ENCODE measurements at regions not wholly inside any gene's neighbourhood (a gene's known extent, or its start where the extent isn't known, plus 50 kb on each side); places are given as distances from the start of the nearest gene placed in this dataset.

DNA sequence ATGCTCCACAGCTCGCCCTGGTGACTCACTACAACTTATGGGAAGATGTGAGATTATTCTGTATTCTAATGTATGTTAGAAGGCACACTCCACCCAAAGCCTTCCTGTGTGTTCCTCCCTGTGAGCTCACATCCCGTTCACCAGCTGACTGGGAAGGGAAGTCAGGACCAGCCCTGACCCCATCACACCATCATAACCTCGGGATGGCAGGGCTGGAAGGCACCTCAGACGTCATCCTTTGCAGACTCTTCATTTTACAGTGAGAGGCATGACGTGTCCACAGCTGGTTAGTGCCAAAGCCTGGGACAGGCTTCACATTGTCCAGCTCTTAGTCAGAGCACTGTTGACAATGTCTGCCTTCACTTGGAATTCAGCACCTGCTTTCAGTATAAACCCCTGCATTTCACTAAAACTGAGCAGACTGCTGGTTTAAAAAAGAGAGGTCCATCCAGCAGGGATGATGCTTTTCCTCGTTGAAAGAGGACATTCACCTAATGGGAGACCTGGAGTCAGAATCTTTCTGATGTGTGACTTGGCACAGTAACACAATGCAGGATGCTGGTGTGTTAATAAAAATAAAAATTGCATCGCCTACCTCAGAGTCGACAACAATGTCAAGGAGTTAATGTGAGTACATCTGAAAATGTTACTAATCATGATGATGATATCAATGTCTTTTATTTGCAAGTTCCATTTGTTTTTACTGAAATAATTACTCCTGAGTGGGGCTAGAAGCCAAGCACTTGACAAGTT lies 418.0 kb upstream of the TNP1 start:
- no peak overlapping the region for H3K27ac Mint-ChIP-seq
- no peak overlapping the region for H3K4me3 Mint-ChIP-seq
- H3K4me1 Mint-ChIP-seq (ENCODE audit: low read depth), result no peaks in the 10 kb centered on the region
- DNase-seq (ENCODE audit: low spot score), result no peak
- no peaks in the 10 kb centered on the region for H3K27me3 Mint-ChIP-seq (ENCODE audit: low read depth)
- H3K36me3 Mint-ChIP-seq (ENCODE audit: low read depth), result no peaks in the 10 kb centered on the region
- H3K9me3 Mint-ChIP-seq, result no peaks in the 10 kb centered on the region

DNA sequence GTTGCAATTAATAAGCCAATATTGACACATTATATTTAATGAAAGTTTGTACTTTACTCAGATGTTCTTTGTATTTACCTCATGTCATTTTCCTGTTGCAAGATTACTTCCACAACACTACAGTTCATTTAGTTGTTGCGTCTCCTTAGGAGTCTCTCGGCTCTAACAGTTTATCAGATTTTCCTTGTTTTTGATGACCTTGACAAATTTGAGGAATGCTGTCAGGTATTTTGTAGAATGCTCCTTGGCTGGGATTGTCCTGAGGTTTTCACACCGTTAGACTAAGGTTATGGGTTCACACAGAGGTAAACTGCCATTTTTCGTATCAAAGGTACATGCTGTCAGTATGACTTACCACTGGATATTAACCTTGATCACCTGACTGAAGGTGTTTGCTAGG lies 416.6 kb upstream of the TNP1 start:
- H3K4me3 Mint-ChIP-seq, result no peak overlapping the region
- H3K9me3 Mint-ChIP-seq, result no peaks in the 10 kb centered on the region

DNA sequence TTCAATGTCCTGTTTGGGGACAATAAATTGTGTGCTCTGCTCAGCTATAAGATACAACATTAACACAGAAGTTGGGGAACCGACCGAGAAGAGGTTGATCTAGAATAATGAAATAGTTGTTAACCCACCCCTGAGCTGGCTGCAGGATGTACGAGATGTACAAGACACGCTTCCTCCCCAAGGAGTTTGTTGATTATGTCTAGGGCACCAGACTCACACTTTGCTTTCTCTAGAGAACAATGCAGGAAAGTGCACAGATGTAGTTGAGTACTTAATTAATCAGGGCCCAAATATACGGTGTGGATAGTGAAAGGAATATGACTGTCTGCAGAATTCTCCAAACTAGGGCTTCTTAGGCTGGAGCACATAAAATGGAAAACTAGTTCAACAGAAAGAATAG lies 415.2 kb upstream of the TNP1 start:
- Mint-ChIP-seq H3K9me3 (no peaks in the 10 kb centered on the region), H3K27me3 (ENCODE audit: low read depth) (peaks cover 6% of the 10 kb centered on the region), H3K4me1 (ENCODE audit: low read depth) (no peaks in the 10 kb centered on the region), H3K4me3 (no peak overlapping the region), H3K36me3 (ENCODE audit: low read depth) (no peaks in the 10 kb centered on the region), H3K27ac (no peak overlapping the region)
- no peak for DNase-seq (ENCODE audit: low spot score)

More for the DNA sequence above, 416.6 kb upstream of the TNP1 start:
- Mint-ChIP-seq H3K27ac (no peak overlapping the region), H3K4me1 (ENCODE audit: low read depth) (no peaks in the 10 kb centered on the region), H3K27me3 (ENCODE audit: low read depth) (peaks cover 4% of the 10 kb centered on the region), H3K36me3 (ENCODE audit: low read depth) (no peaks in the 10 kb centered on the region)
- no peak for DNase-seq (ENCODE audit: low spot score)

DNA sequence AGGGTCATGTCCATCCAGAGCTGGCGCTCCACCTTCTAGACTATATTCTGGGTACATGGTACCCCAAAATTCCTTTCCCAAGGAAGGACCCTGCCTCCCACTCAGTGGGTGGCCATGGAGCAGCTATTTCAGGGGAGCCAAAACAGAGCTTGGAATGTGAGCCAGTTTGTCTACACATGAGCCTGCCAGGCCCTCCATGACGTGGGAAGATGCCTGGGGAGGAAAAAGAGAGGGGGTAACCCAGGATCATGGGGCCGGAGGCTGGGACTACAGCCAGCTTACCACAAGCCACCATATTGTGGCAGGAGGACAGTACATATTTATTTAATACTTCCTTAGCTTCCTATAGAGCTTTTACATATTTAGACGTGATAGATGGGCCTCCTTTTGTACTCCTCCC lies 414.7 kb upstream of the TNP1 start:
- Mint-ChIP-seq H3K9me3 (no peaks in the 10 kb centered on the region), H3K4me1 (ENCODE audit: low read depth) (no peaks in the 10 kb centered on the region), H3K27me3 (ENCODE audit: low read depth) (peaks cover 6% of the 10 kb centered on the region)

DNA sequence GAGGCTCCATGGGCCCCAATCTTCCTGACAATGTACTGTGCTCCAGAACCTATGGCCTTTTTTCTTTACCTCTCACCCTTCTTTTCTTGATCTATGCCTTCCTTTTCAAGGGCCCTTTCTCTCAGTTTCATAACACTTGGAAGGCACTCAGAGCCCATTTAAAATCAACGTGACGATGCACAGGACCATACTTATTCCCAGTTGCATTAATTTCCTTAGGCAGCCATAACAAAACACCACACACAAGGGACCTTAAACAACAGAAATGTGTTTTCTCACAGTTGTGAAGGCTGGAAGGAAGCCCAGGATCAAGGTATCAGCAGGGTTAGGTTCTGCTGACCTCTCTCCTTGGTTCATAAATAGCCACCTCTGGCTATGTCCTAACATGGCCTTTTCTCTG lies 414.0 kb upstream of the TNP1 start:
- H3K4me3 Mint-ChIP-seq, result no peak overlapping the region
- H3K27ac Mint-ChIP-seq, result no peak overlapping the region
- no peaks in the 10 kb centered on the region for H3K4me1 Mint-ChIP-seq (ENCODE audit: low read depth)
- H3K36me3 Mint-ChIP-seq (ENCODE audit: low read depth), result no peaks in the 10 kb centered on the region
- peaks cover 6% of the 10 kb centered on the region for H3K27me3 Mint-ChIP-seq (ENCODE audit: low read depth)
- H3K9me3 Mint-ChIP-seq, result no peaks in the 10 kb centered on the region
- DNase-seq (ENCODE audit: low spot score), result no peak

More for the DNA sequence above, 414.7 kb upstream of the TNP1 start:
- no peak for DNase-seq (ENCODE audit: low spot score)
- Mint-ChIP-seq H3K36me3 (ENCODE audit: low read depth) (no peaks in the 10 kb centered on the region), H3K27ac (no peak overlapping the region), H3K4me3 (no peak overlapping the region)

DNA sequence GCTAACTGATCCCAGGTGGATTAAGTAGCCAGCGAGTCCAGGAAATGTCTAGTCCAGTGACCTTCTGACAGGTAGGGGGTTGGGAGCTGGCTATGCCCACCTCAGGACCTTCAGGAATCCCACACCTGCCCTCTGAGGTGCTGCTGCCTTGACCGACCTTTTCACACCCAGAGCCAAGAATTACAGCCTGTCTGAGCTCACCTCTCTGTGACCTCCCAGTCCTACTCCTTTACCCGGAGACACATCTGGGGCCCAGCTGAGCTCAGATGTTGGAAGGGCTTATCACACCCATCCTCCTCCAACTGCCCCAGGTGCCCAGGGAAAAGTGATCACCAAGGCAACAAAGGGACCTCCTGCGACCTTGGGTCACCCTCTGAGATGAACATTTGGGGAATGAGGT lies 413.3 kb upstream of the TNP1 start:
- Mint-ChIP-seq H3K4me1 (ENCODE audit: low read depth) (no peaks in the 10 kb centered on the region), H3K27ac (no peak overlapping the region), H3K9me3 (no peaks in the 10 kb centered on the region), H3K27me3 (ENCODE audit: low read depth) (peaks cover 6% of the 10 kb centered on the region), H3K36me3 (ENCODE audit: low read depth) (no peaks in the 10 kb centered on the region), H3K4me3 (no peak overlapping the region)
- DNase-seq (ENCODE audit: low spot score), result no peak

DNA sequence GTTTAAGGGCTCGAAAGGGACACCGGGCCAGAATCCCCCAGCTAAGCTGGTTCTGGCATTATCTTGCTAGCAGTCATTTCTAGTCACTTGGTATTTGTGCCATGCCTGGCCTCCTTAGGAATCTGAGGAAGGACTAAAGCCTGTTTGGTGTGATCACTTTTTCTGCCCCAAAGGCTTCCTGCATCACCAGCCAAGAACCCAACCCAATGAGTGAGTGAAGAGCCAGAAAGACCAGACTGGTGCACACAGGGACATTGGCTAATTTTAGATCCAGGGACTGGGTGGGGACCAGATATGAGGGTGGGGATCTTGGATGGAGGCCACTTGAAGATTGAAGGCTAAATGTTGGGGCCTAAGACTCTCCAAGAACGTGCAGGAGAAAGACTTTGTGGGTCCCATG lies 411.9 kb upstream of the TNP1 start:
- peaks cover 6% of the 10 kb centered on the region for H3K9me3 Mint-ChIP-seq
- no peaks in the 10 kb centered on the region for H3K36me3 Mint-ChIP-seq (ENCODE audit: low read depth)
- peaks cover 6% of the 10 kb centered on the region for H3K27me3 Mint-ChIP-seq (ENCODE audit: low read depth)
- DNase-seq (ENCODE audit: low spot score), result no peak
- H3K27ac Mint-ChIP-seq, result no peak overlapping the region
- no peak overlapping the region for H3K4me3 Mint-ChIP-seq
- H3K4me1 Mint-ChIP-seq (ENCODE audit: low read depth), result no peaks in the 10 kb centered on the region

DNA sequence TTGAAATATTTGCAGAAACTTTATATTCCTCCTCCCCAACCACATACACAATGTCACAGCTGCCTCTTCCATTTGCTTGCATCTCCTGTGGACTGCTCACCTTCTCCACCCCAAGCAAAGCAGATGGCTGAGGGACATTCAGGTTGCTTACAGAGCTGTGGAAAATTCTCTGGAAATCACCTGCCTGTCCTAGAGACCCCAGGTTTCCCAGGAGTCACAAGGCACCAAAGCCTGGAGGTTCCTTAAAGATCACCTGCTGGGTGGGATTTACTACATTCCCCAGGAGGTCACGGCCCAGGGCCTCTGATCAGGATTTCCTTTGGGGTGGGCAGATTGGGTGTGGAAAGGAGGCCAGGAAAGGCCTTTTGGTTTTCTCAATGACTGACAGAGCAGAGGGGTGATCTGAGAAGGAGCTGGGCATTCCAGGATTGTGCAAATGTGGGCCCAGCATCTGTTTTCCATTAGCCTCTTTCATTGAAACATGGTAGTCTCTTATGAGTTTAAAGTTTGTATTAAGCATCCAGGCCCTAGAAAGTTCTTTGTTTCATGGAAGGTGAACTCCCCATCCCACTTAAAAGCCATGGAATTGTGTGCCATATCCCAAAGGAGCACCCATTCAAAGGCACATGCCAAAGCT lies 410.7 kb upstream of the TNP1 start:
- no peak overlapping the region for H3K4me3 Mint-ChIP-seq
- no peaks in the 10 kb centered on the region for H3K36me3 Mint-ChIP-seq (ENCODE audit: low read depth)
- H3K4me1 Mint-ChIP-seq (ENCODE audit: low read depth), result no peaks in the 10 kb centered on the region
- DNase-seq (ENCODE audit: low spot score), result no peak
- peaks cover 9% of the 10 kb centered on the region for H3K9me3 Mint-ChIP-seq
- H3K27me3 Mint-ChIP-seq (ENCODE audit: low read depth), result peaks cover 6% of the 10 kb centered on the region
- H3K27ac Mint-ChIP-seq, result no peak overlapping the region

DNA sequence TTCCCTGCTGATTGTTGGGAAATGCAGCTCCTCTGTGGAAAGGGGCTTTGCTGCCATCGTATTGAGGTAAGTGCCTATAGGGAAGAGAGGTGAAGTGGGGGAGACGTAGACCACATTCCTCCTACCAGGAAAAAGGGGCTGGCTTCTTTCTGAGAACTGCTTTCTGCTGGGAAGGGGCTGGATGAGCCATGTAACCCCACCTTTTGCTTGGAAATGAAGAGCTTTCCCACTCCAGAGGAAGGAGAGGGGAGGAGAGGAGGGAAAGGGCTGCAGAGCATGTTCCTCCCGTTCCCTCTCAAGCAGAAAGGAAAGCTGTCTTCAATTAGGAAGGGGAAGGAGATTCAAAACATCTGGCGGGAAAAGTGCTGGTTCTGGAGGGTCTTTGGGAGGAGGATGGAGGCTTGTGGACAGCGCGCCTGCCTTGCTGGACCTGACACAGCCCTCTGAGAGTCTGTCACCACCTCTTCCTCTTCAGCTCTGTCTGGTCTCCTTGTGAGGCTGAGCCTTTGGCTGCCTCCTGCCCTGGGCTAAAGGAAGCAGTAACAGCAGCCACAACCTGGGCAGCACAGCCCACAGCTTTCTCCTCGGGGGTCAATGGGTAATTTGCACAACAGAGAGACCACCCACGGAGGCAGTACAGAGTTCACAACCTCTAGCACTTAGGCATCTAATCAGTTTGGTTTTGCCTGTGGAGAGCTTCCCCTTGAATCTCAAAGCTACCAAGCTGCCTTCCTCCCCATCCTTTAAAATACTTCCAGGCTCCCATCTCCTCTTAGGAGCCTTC lies 410.0 kb upstream of the TNP1 start:
- Mint-ChIP-seq H3K27me3 (ENCODE audit: low read depth) (peaks cover 6% of the 10 kb centered on the region), H3K4me3 (no peak overlapping the region), H3K9me3 (peaks cover 9% of the 10 kb centered on the region), H3K27ac (no peak overlapping the region), H3K36me3 (ENCODE audit: low read depth) (no peaks in the 10 kb centered on the region), H3K4me1 (ENCODE audit: low read depth) (no peaks in the 10 kb centered on the region)
- DNase-seq (ENCODE audit: low spot score), result no peak

DNA sequence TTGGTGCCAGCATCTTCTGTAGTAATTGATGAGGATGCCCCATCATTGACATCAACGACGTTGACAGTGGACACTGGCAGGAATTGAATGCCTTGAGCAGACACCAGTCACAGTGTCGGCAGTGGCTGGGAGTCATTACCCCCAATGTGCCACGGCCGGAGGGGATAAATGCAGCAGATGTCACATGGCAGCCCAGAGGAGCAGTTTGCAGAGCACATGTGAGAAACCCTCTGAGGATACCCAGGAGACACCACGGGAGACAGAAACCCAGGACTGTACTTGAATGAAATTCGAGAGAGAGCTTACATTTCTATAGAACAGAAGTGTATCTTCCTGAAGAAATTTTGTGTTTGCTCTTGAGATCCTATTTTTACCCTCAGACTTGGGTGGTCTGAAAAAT lies 409.1 kb upstream of the TNP1 start:
- no peak for DNase-seq (ENCODE audit: low spot score)
- Mint-ChIP-seq H3K4me1 (ENCODE audit: low read depth) (no peaks in the 10 kb centered on the region), H3K4me3 (no peak overlapping the region), H3K27ac (no peak overlapping the region), H3K27me3 (ENCODE audit: low read depth) (peaks cover 6% of the 10 kb centered on the region), H3K36me3 (ENCODE audit: low read depth) (no peaks in the 10 kb centered on the region), H3K9me3 (peaks cover 9% of the 10 kb centered on the region)

DNA sequence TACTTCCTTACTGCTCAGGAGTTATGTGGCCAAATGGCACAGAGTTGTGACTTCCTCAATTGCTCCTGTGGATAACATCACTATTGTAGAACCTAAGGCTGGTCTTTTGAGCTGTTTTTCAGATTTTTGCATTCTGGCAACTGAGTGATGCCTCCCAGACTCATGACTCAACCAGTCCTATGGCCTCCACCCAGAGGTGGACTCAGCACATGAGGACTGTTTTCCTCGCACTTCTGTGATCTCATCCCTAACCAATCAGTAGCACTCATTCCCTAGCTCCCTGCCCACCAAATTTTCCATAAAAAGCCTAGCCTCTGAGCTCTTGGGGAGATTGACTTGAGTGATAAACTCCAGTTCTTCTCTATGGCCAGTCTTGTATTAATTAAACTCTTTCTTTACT lies 407.9 kb upstream of the TNP1 start:
- Mint-ChIP-seq H3K9me3 (peaks cover 9% of the 10 kb centered on the region), H3K4me1 (ENCODE audit: low read depth) (no peaks in the 10 kb centered on the region), H3K4me3 (no peak overlapping the region), H3K27ac (no peak overlapping the region), H3K27me3 (ENCODE audit: low read depth) (peaks cover 8% of the 10 kb centered on the region), H3K36me3 (ENCODE audit: low read depth) (no peaks in the 10 kb centered on the region)
- no peak for DNase-seq (ENCODE audit: low spot score)

DNA sequence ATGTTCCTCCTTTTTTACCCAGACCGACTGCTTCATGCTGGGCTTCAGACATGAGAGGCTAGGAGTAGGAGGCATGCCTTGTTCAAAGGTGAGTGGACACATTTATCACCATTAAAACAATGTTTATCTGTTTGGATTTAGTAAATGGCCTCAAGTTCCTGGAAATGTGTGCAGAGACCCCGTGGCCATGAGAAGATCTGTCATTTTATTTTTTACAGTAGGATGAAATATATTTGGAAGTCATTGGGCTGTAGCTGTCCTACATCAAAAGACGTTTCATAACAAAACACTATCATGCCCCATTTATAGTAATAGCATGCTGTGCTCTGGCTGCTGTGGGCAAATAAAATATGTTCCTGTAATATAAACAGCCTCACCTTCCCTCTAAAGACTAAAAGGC lies 403.9 kb upstream of the TNP1 start:
- no peak overlapping the region for H3K27ac Mint-ChIP-seq
- no peaks in the 10 kb centered on the region for H3K36me3 Mint-ChIP-seq (ENCODE audit: low read depth)
- no peak overlapping the region for H3K4me3 Mint-ChIP-seq
- H3K27me3 Mint-ChIP-seq (ENCODE audit: low read depth), result peaks cover 2% of the 10 kb centered on the region
- peaks cover 9% of the 10 kb centered on the region for H3K9me3 Mint-ChIP-seq
- DNase-seq (ENCODE audit: low spot score), result no peak
- H3K4me1 Mint-ChIP-seq (ENCODE audit: low read depth), result no peaks in the 10 kb centered on the region

DNA sequence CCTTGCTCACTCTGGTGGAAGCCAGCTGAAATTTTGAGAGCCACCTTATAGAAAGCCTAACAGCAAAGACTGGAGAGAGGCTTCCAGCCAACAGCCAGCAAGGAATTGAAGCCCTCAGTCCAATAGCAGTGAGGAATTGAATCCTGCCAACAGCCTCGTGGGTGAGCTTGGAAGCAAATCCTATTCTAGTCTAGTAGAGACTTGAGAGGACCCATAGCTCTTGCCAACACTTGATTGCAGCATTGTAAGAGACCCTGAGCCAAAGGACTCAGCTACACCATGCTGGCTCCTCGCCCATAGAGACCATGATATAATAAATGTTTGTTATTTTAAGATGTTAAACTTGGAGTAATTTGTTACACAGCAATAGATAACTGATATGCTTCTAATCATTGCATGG lies 403.0 kb upstream of the TNP1 start:
- no peak overlapping the region for H3K27ac Mint-ChIP-seq
- H3K9me3 Mint-ChIP-seq, result peaks cover 7% of the 10 kb centered on the region
- no peaks in the 10 kb centered on the region for H3K36me3 Mint-ChIP-seq (ENCODE audit: low read depth)
- no peaks in the 10 kb centered on the region for H3K4me1 Mint-ChIP-seq (ENCODE audit: low read depth)
- H3K4me3 Mint-ChIP-seq, result no peak overlapping the region
- H3K27me3 Mint-ChIP-seq (ENCODE audit: low read depth), result peaks cover 6% of the 10 kb centered on the region
- DNase-seq (ENCODE audit: low spot score), result no peak

DNA sequence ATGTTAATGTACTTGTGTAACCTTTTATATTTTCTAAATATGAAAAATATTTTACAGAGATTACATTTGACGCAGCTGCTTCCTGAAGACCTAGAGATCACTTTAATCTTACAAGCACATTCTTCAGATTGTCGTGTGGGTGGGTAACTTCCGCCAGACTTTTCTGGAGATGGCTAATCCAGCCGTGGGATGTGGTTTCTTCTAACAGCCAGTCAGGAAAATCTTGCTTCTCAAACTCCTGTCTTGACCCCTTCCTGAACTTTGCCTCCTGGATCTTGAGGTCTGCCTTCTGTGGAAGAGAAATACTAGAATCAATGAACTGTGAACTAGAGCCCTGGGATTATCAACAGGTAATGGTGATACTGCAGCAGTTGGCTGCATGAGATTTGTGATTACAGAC lies 401.6 kb upstream of the TNP1 start:
- Mint-ChIP-seq H3K27me3 (ENCODE audit: low read depth) (peaks cover 6% of the 10 kb centered on the region), H3K9me3 (peaks cover 3% of the 10 kb centered on the region), H3K4me1 (ENCODE audit: low read depth) (no peaks in the 10 kb centered on the region), H3K4me3 (no peak overlapping the region), H3K27ac (no peak overlapping the region), H3K36me3 (ENCODE audit: low read depth) (no peaks in the 10 kb centered on the region)
- no peak for DNase-seq (ENCODE audit: low spot score)
